ENCODE measurements at regions not wholly inside any gene's neighbourhood (a gene's known extent, or its start where the extent isn't known, plus 50 kb on each side); places are given as distances from the start of the nearest gene placed in this dataset.

DNA sequence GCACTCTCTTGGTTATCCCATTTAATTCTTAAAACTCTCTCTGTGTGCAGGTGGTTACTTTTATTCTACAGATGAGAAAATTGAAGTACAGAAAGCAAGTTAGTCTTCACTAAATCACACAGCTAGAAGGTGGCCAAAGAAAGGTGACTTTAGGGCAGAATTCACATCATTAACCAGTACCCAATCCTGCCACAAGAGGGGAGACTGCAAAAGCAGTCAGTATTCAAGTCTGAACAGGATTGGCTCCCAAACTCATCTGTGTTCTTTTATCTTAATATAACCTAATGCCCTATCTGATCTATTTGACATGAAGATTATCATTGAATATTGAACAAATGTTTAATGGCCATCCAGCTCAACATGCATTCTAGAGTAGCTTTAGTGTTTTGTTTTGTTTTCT lies 225.3 kb upstream of the FAM83B start:
- no peak for DNase-seq (ENCODE audit: extremely low spot score in 2 of 2)
- TF ChIP-seq POLR2AphosphoS5 (IDR thresholded peaks at IDR 0.05; ENCODE audit: insufficient read depth in 1 of 2, low read depth in 1 of 2), result no peak
- TF ChIP-seq, protein P1, sequence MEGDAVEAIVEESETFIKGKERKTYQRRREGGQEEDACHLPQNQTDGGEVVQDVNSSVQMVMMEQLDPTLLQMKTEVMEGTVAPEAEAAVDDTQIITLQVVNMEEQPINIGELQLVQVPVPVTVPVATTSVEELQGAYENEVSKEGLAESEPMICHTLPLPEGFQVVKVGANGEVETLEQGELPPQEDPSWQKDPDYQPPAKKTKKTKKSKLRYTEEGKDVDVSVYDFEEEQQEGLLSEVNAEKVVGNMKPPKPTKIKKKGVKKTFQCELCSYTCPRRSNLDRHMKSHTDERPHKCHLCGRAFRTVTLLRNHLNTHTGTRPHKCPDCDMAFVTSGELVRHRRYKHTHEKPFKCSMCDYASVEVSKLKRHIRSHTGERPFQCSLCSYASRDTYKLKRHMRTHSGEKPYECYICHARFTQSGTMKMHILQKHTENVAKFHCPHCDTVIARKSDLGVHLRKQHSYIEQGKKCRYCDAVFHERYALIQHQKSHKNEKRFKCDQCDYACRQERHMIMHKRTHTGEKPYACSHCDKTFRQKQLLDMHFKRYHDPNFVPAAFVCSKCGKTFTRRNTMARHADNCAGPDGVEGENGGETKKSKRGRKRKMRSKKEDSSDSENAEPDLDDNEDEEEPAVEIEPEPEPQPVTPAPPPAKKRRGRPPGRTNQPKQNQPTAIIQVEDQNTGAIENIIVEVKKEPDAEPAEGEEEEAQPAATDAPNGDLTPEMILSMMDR (IDR thresholded peaks at IDR 0.05), result no peak
- TF ChIP-seq POLR2A (IDR thresholded peaks at IDR 0.05), result no peak
- Histone ChIP-seq H3K27ac (no peak overlapping the region), H3K4me3 (no peak overlapping the region), H3K36me3 (no peaks in the 10 kb centered on the region), H3K27me3 (no peaks in the 10 kb centered on the region), H3K4me1 (peaks cover 7% of the 10 kb centered on the region), H3K9me3 (no peaks in the 10 kb centered on the region)
- intact Hi-C loops (cut with DNase I), result no loop called here

DNA sequence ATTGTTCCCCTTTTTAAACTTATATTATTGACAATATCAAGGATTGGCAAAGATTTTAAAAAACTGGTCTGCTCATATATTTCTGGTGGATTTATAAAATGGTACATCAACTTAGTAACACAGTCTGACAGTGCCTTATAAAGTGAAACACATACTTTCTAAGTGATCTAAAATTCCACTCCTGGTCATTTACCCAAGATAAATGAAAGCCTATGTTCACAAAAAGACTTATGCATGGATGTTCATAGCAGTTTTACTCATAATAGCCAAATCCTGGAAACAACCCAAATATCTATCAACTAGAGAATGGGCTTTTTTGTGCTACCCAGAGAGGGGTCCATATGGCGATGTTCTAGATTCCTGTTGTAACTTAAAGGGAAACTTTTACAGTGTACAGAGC lies 222.4 kb upstream of the FAM83B start:
- no peak for TF ChIP-seq POLR2A (IDR thresholded peaks at IDR 0.05)
- TF ChIP-seq, protein P1 (IDR thresholded peaks at IDR 0.05), result no peak
- no peak for TF ChIP-seq POLR2AphosphoS5 (IDR thresholded peaks at IDR 0.05; ENCODE audit: insufficient read depth in 1 of 2, low read depth in 1 of 2)

DNA sequence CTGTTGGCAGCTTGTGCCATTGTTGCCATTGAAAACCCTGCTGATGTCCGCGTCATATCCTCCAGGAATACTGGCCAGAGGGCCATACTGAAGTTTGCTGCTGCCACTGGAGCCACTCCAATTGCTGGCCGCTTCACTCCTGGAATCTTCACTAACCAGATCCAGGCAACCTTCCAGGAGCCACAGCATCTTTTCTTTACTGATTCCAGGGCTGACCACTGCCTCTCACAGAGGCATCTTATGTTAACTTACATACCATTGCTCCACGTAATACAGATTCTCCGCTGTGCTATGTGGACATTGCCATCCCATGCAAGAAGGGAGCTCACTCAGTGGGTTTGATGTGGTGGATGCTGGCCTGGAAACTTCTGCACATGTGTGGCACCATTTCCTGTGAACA lies 221.8 kb upstream of the FAM83B start:
- no peak overlapping the region for H3K4me3 ChIP-seq
- TF ChIP-seq POLR2A (IDR thresholded peaks at IDR 0.05), result no peak
- TF ChIP-seq POLR2AphosphoS5 (IDR thresholded peaks at IDR 0.05; ENCODE audit: insufficient read depth in 1 of 2, low read depth in 1 of 2), result no peak
- TF ChIP-seq, protein P1 (IDR thresholded peaks at IDR 0.05), result no peak

More for the DNA sequence above, 222.4 kb upstream of the FAM83B start:
- Histone ChIP-seq H3K4me3 (no peak overlapping the region), H3K4me1 (no peaks in the 10 kb centered on the region), H3K36me3 (no peaks in the 10 kb centered on the region), H3K9me3 (no peaks in the 10 kb centered on the region), H3K27me3 (no peaks in the 10 kb centered on the region), H3K27ac (no peak overlapping the region)
- no peak for DNase-seq (ENCODE audit: extremely low spot score in 2 of 2)
- intact Hi-C loops (cut with DNase I), result no loop called here

DNA sequence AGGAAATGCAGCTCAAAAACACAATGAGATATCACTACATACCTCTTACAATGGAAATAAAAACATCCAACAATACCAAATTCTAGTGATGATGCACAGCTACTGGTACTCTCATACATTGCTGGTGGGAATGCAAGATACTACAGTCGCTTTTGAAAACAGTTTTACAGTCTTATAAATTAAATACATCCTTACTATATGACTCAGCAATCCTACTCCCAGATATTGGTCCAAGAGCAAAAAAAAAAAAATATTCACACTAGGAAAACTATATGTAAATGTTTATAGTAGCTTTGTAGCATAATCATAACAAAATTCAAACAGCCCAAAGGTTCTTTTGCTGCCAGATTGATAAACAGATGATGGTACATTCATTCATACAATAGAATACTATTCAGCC lies 217.4 kb upstream of the FAM83B start:
- Histone ChIP-seq H3K4me3 (no peak overlapping the region), H3K9me3 (no peaks in the 10 kb centered on the region), H3K27me3 (no peaks in the 10 kb centered on the region), H3K36me3 (no peaks in the 10 kb centered on the region), H3K4me1 (no peaks in the 10 kb centered on the region), H3K27ac (no peak overlapping the region)
- no peak for DNase-seq (ENCODE audit: extremely low spot score in 2 of 2)
- TF ChIP-seq, protein P1 (IDR thresholded peaks at IDR 0.05), result no peak
- TF ChIP-seq POLR2A (IDR thresholded peaks at IDR 0.05) (no peak), POLR2AphosphoS5 (IDR thresholded peaks at IDR 0.05; ENCODE audit: insufficient read depth in 1 of 2, low read depth in 1 of 2) (no peak)
- intact Hi-C loops (cut with DNase I), result no loop called here

More for the DNA sequence above, 221.8 kb upstream of the FAM83B start:
- no peaks in the 10 kb centered on the region for H3K9me3 ChIP-seq
- no peak for DNase-seq (ENCODE audit: extremely low spot score in 2 of 2)
- H3K4me1 ChIP-seq, result no peaks in the 10 kb centered on the region
- intact Hi-C loops (cut with DNase I), result no loop called here
- H3K27ac ChIP-seq, result no peak overlapping the region
- no peaks in the 10 kb centered on the region for H3K27me3 ChIP-seq
- no peaks in the 10 kb centered on the region for H3K36me3 ChIP-seq

DNA sequence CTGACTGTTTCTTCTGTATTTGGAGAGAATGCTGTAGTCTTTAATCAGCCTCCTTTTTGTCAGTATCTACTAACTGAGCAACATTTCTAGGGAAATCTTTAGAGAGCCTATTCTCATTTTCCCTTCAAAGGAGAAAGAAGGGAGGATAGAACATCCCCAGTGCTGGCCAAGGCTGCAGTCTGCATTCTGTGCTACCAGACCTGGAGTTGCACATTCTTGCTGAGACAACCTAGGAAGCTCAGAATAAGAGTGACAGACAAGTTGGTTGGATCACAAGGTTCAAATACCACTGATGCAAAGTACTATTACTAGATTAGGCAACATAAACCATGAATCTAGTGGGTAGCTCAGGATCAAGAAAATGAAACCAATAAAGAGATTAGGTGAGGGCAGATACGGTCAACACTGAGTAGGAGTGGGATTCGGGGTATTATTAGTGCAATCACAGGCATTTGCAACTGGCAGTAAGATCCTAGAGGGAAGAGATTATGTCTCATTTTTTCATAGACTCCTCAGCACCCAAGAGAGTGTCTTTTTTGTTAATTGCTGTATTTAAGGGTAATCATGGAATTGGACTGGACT lies 213.5 kb upstream of the FAM83B start:
- no peak overlapping the region for H3K4me3 ChIP-seq
- H3K27me3 ChIP-seq, result no peaks in the 10 kb centered on the region
- no peaks in the 10 kb centered on the region for H3K9me3 ChIP-seq
- DNase-seq (ENCODE audit: extremely low spot score in 2 of 2), result no peak
- H3K27ac ChIP-seq, result no peak overlapping the region
- no peak for TF ChIP-seq POLR2A (IDR thresholded peaks at IDR 0.05)
- TF ChIP-seq, protein P1 (IDR thresholded peaks at IDR 0.05), result no peak
- TF ChIP-seq POLR2AphosphoS5 (IDR thresholded peaks at IDR 0.05; ENCODE audit: insufficient read depth in 1 of 2, low read depth in 1 of 2), result no peak
- H3K36me3 ChIP-seq, result no peaks in the 10 kb centered on the region
- no peaks in the 10 kb centered on the region for H3K4me1 ChIP-seq
- intact Hi-C loops (cut with DNase I), result no loop called here

All from vagina (tissue), 2 donors.